ENCODE measurements at regions not wholly inside any gene's neighbourhood (a gene's known extent, or its start where the extent isn't known, plus 50 kb on each side); places are given as distances from the start of the nearest gene placed in this dataset.

- TF ChIP-seq CTCF (IDR thresholded peaks at IDR 0.05 in 2 of 3, conservative IDR thresholded peaks at IDR 0.05 in 1 of 3; ENCODE audit: insufficient read depth in 2 of 3, low read depth in 1 of 3, low read length in 3 of 3), result no peak
- TF ChIP-seq ZNF232 (CRISPR knock-in tag; IDR thresholded peaks at IDR 0.05), result no peak
- TF ChIP-seq FIP1L1 (IDR thresholded peaks at IDR 0.05; ENCODE audit: low read depth, low read length, poor library complexity, severe bottlenecking), result no peak
- no peak for TF ChIP-seq MEIS2 (IDR thresholded peaks at IDR 0.05; ENCODE audit: partially characterized antibody)
- no peak for TF ChIP-seq ZBTB34 (CRISPR knock-in tag; IDR thresholded peaks at IDR 0.05)
- no peak for TF ChIP-seq RNF2 (IDR thresholded peaks at IDR 0.05)
- TF ChIP-seq ZNF146 (CRISPR knock-in tag; IDR thresholded peaks at IDR 0.05; ENCODE audit: unreplicated experiment), result no peak
- TF ChIP-seq PCBP1 (IDR thresholded peaks at IDR 0.05; ENCODE audit: low read depth, low read length, poor library complexity, severe bottlenecking), result no peak
- TF ChIP-seq GABPB1 (CRISPR knock-in tag; IDR thresholded peaks at IDR 0.05), result no peak
- TF ChIP-seq ZNF398 (CRISPR knock-in tag; IDR thresholded peaks at IDR 0.05), result no peak
- TF ChIP-seq E2F4 (CRISPR knock-in tag; IDR thresholded peaks at IDR 0.05; ENCODE audit: low read depth), result no peak
Measured at GRCh38 chr12:19891936-19892591, 452.8 kb downstream of the AEBP2 start.

Measured in K562 (cell line).